ENCODE measurements at regions not wholly inside any gene's neighbourhood (a gene's known extent, or its start where the extent isn't known, plus 50 kb on each side); places are given as distances from the start of the nearest gene placed in this dataset.

DNA sequence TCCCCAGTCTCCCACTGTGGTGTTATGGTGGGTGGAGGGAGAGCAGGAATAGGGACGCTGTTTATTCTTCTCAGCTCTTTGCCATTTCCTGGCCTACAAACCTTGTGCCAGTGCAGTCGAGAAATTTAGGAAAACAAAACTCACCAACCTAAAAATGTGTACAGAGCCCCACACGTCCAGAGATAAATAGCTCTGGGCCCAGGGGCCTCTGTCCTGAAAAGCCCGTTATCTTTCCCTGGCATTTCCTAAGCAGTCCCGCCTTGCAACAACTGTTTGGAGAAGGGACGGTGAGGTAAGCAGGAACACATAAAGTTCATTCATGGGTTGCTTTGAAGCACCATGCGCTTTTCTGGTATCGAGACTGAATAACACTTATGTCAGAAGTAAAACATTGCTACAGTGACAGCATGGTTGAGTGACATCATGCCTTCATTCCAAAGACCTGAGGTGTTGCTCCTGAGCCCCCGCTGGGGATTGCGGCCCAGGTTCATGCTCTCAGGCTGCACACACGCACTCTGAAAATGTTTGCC, 80.1 kb upstream of the NXT1 start:
- TF ChIP-seq FOXP2 (optimal IDR thresholded peaks at IDR 0.05; ENCODE audit: control extremely low read depth, extremely low read length, insufficient read depth): no peak
- TF ChIP-seq EZH2 (IDR thresholded peaks at IDR 0.05): no peak
- no peak for TF ChIP-seq POLR2AphosphoS5 (IDR thresholded peaks at IDR 0.05; ENCODE audit: borderline replicate concordance, low read depth, low read length)
- no peak for DNase-seq (ENCODE audit: low read depth, low spot score)
- H3K27ac ChIP-seq: no peak overlapping the region
- H3K9ac ChIP-seq (ENCODE audit: insufficient read length): no peak overlapping the region
- no peaks in the 10 kb centered on the region for H3K9me3 ChIP-seq (ENCODE audit: low read depth, low read length)
- no peaks in the 10 kb centered on the region for H3K36me3 ChIP-seq (ENCODE audit: insufficient read depth, low read length)
- H3K4me3 ChIP-seq: no peak overlapping the region

GRCh38 chr20:23269954-23270353, 80.6 kb upstream of the NXT1 start:
- no peak for TF ChIP-seq POLR2AphosphoS5 (IDR thresholded peaks at IDR 0.05; ENCODE audit: borderline replicate concordance, low read depth, low read length)
- TF ChIP-seq EZH2 (IDR thresholded peaks at IDR 0.05): no peak
- TF ChIP-seq FOXP2 (optimal IDR thresholded peaks at IDR 0.05; ENCODE audit: control extremely low read depth, extremely low read length, insufficient read depth): no peak
- Histone ChIP-seq H3K9ac (ENCODE audit: insufficient read length) (no peak overlapping the region), H3K4me3 (no peak overlapping the region), H3K27ac (no peak overlapping the region), H3K9me3 (ENCODE audit: low read depth, low read length) (no peaks in the 10 kb centered on the region), H3K36me3 (ENCODE audit: insufficient read depth, low read length) (no peaks in the 10 kb centered on the region)
- DNase-seq (ENCODE audit: low read depth, low spot score): no peak

- H3K9ac ChIP-seq (ENCODE audit: insufficient read length): no peak overlapping the region
- H3K36me3 ChIP-seq (ENCODE audit: insufficient read depth, low read length): no peaks in the 10 kb centered on the region
- H3K27ac ChIP-seq: no peak overlapping the region
- H3K9me3 ChIP-seq (ENCODE audit: low read depth, low read length): no peaks in the 10 kb centered on the region
- TF ChIP-seq EZH2 (IDR thresholded peaks at IDR 0.05): no peak
- no peak for TF ChIP-seq POLR2AphosphoS5 (IDR thresholded peaks at IDR 0.05; ENCODE audit: borderline replicate concordance, low read depth, low read length)
- TF ChIP-seq FOXP2 (optimal IDR thresholded peaks at IDR 0.05; ENCODE audit: control extremely low read depth, extremely low read length, insufficient read depth): no peak
- no peak overlapping the region for H3K4me3 ChIP-seq
- DNase-seq (ENCODE audit: low read depth, low spot score): no peak
These were observed 81.7 kb upstream of the NXT1 start for GRCh38 chr20:23268792-23269354.

- H3K9ac ChIP-seq (ENCODE audit: insufficient read length): no peak overlapping the region
- H3K4me3 ChIP-seq: no peak overlapping the region
- H3K36me3 ChIP-seq (ENCODE audit: insufficient read depth, low read length): no peaks in the 10 kb centered on the region
- no peak overlapping the region for H3K27ac ChIP-seq
- no peak for DNase-seq (ENCODE audit: low read depth, low spot score)
- TF ChIP-seq EZH2 (IDR thresholded peaks at IDR 0.05) (no peak), POLR2AphosphoS5 (IDR thresholded peaks at IDR 0.05; ENCODE audit: borderline replicate concordance, low read depth, low read length) (no peak), FOXP2 (optimal IDR thresholded peaks at IDR 0.05; ENCODE audit: control extremely low read depth, extremely low read length, insufficient read depth) (no peak)
- H3K9me3 ChIP-seq (ENCODE audit: low read depth, low read length): no peaks in the 10 kb centered on the region
These were observed 82.7 kb upstream of the NXT1 start for GRCh38 chr20:23267909-23268308.

- H3K9me3 ChIP-seq (ENCODE audit: low read depth, low read length): no peaks in the 10 kb centered on the region
- no peak overlapping the region for H3K27ac ChIP-seq
- no peak overlapping the region for H3K9ac ChIP-seq (ENCODE audit: insufficient read length)
- no peak overlapping the region for H3K4me3 ChIP-seq
- no peaks in the 10 kb centered on the region for H3K36me3 ChIP-seq (ENCODE audit: insufficient read depth, low read length)
- DNase-seq (ENCODE audit: low read depth, low spot score): no peak
- TF ChIP-seq FOXP2 (optimal IDR thresholded peaks at IDR 0.05; ENCODE audit: control extremely low read depth, extremely low read length, insufficient read depth) (no peak), EZH2 (IDR thresholded peaks at IDR 0.05) (no peak), POLR2AphosphoS5 (IDR thresholded peaks at IDR 0.05; ENCODE audit: borderline replicate concordance, low read depth, low read length) (no peak)
These were observed 83.8 kb upstream of the NXT1 start for GRCh38 chr20:23266530-23267398.

DNA sequence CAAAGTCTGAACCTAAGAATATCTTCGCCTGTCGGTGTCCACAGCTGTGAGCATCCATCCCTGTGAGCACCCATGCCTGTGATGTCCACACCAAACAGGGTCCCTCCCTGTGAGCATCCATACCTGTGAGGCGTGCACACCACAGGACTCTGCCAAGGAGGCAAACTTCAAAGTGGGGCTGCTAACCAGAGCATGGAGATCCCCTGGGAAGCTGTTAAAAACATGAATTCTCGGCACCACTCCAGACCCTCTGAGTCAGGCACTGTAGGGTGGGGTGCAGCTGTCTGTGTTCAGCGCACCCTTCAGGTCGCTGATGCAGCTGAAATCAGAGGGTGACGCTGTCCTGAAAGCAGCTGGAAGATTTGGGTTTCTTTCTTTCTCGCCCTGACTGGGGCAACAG, 85.4 kb upstream of the NXT1 start:
- TF ChIP-seq EZH2 (IDR thresholded peaks at IDR 0.05) (no peak), FOXP2 (optimal IDR thresholded peaks at IDR 0.05; ENCODE audit: control extremely low read depth, extremely low read length, insufficient read depth) (no peak), POLR2AphosphoS5 (IDR thresholded peaks at IDR 0.05; ENCODE audit: borderline replicate concordance, low read depth, low read length) (no peak)
- Histone ChIP-seq H3K36me3 (ENCODE audit: insufficient read depth, low read length) (no peaks in the 10 kb centered on the region), H3K9ac (ENCODE audit: insufficient read length) (no peak overlapping the region), H3K27ac (no peak overlapping the region), H3K4me3 (no peak overlapping the region), H3K9me3 (ENCODE audit: low read depth, low read length) (no peaks in the 10 kb centered on the region)
- no peak for DNase-seq (ENCODE audit: low read depth, low spot score)

GRCh38 chr20:23264545-23264944, 86.0 kb upstream of the NXT1 start:
- H3K9ac ChIP-seq (ENCODE audit: insufficient read length): no peak overlapping the region
- no peak for DNase-seq (ENCODE audit: low read depth, low spot score)
- H3K27ac ChIP-seq: no peak overlapping the region
- no peaks in the 10 kb centered on the region for H3K36me3 ChIP-seq (ENCODE audit: insufficient read depth, low read length)
- no peaks in the 10 kb centered on the region for H3K9me3 ChIP-seq (ENCODE audit: low read depth, low read length)
- no peak overlapping the region for H3K4me3 ChIP-seq
- TF ChIP-seq FOXP2 (optimal IDR thresholded peaks at IDR 0.05; ENCODE audit: control extremely low read depth, extremely low read length, insufficient read depth) (no peak), POLR2AphosphoS5 (IDR thresholded peaks at IDR 0.05; ENCODE audit: borderline replicate concordance, low read depth, low read length) (no peak), EZH2 (IDR thresholded peaks at IDR 0.05) (no peak)

DNA sequence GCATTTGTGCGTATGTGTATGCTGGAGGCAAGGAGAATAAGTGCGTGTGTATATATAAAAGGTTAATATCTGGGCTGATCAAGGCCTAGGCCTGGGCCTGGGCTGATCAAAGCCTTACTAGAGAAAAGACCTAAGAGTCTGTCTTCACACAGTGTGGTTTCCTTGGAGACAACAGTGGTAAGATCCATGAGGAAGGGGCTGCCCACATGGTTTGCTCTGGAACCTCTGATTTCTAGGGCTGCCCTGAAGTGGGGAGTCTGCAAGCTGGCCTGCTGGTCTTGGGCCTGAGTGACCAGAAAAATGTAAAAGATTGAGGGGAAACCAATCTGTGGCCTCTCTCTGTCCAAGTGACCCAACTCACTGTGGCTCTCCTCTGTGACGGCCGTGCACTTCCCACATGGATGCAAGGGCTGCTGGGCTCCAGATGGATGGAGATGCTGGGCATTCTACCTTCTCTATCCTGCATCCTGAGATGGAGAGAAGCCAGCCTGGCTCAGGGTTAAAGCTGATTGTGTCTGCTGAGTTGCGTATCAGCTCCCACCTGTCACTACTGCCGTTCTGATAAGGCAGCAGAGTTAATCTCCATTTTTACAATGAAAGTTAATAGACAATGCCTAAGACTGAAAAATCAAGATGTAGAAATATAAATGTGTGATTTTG, 90.3 kb upstream of the NXT1 start:
- no peak for DNase-seq (ENCODE audit: low read depth, low spot score)
- Histone ChIP-seq H3K36me3 (ENCODE audit: insufficient read depth, low read length) (no peaks in the 10 kb centered on the region), H3K27ac (no peak overlapping the region), H3K9ac (ENCODE audit: insufficient read length) (no peak overlapping the region), H3K4me3 (no peak overlapping the region), H3K9me3 (ENCODE audit: low read depth, low read length) (no peaks in the 10 kb centered on the region)
- TF ChIP-seq POLR2AphosphoS5 (IDR thresholded peaks at IDR 0.05; ENCODE audit: borderline replicate concordance, low read depth, low read length) (no peak), FOXP2 (optimal IDR thresholded peaks at IDR 0.05; ENCODE audit: control extremely low read depth, extremely low read length, insufficient read depth) (no peak), EZH2 (IDR thresholded peaks at IDR 0.05) (no peak)

All from SK-N-MC (cell line).